Psoas muscle (tissue), 7 donors: ENCODE measurements at regions not wholly inside any gene's neighbourhood (a gene's known extent, or its start where the extent isn't known, plus 50 kb on each side); places are given as distances from the start of the nearest gene placed in this dataset.

ENCODE experiments used
- ATAC-seq, 4 donors: fragments of 200-7000 bp; cut with Tn5 transposase; one replicate each; pipeline ENCODE4 v1.9.1; 2020; ENCODE audit warnings: moderate library complexity in 3 of 4, mild to moderate bottlenecking in 2 of 4
- DNase-seq, 2 donors: peaks; one replicate each; pipeline ENCODE4 v3.0.0-alpha.2; 2020
- H3K27ac ChIP-seq: fragments of 200-600 bp; one replicate; pipeline ENCODE4 v1.8.0; 2022
- H3K27me3 ChIP-seq, 3 donors: fragments of 200-600 bp in 1 of 3; one replicate each; pipeline versions ENCODE4 v1.6.1 to v1.8.0; 2013 to 2022; ENCODE audit warnings: low read length in 2 of 3, mild to moderate bottlenecking in 2 of 3, moderate library complexity in 1 of 3; ENCODE audit not compliant: insufficient read depth in 3 of 3
- H3K36me3 ChIP-seq, 2 donors: fragments of 200-600 bp in 1 of 2; one replicate each; pipeline versions ENCODE4 v1.6.1 to v1.8.0; 2013 to 2022; ENCODE audit warnings: low read depth in 1 of 2, mild to moderate bottlenecking in 1 of 2, moderate library complexity in 1 of 2; ENCODE audit not compliant: insufficient read depth in 1 of 2
- H3K4me1 ChIP-seq: fragments of 200-600 bp; one replicate; pipeline ENCODE4 v1.8.0; 2022
- H3K4me3 ChIP-seq: fragments of 200-600 bp; one replicate; pipeline ENCODE4 v1.8.0; 2022; ENCODE audit warnings: mild to moderate bottlenecking
- H3K9me3 ChIP-seq: fragments of 200-600 bp; one replicate; pipeline ENCODE4 v1.8.0; 2022
- WGBS, 3 donors: extraction: QIAGEN DNeasy Blood & Tissue Kit; methylation state at CpG; one replicate each; pipeline versions ENCODE4 v1.1.6 to v1.1.7; 2013; 5-methylcytosine and 5-hydroxymethylcytosine counted together
- intact Hi-C, 2 donors: fragments of 100-400 bp; cut with DNase I; formaldehyde crosslinking; loops; one replicate each; pipeline versions ENCODE4 v1.11.0 to v1.14.2; 2022
- TF ChIP-seq, protein P1 (sequence below): fragments of 200-600 bp; IDR thresholded peaks from one replicate; pipeline ENCODE4 v1.8.0; 2022; ENCODE audit warnings: antibody characterized with exemption
- donor health status: healthy with polysubstance abuse.
- donor health status: DM: no; HTN: no; CAD: no; lungs with moderate emphysema.
- donor health status: Bipolar disorder and iron deficiency.
- donor health status: healthy.
- donor health status: DM: yes; HTN: yes; CAD: no.
- donor health status: DM: no; HTN: no; CAD: no.
- donor health status: DM: yes; HTN: yes; CAD: no.

DNA sequence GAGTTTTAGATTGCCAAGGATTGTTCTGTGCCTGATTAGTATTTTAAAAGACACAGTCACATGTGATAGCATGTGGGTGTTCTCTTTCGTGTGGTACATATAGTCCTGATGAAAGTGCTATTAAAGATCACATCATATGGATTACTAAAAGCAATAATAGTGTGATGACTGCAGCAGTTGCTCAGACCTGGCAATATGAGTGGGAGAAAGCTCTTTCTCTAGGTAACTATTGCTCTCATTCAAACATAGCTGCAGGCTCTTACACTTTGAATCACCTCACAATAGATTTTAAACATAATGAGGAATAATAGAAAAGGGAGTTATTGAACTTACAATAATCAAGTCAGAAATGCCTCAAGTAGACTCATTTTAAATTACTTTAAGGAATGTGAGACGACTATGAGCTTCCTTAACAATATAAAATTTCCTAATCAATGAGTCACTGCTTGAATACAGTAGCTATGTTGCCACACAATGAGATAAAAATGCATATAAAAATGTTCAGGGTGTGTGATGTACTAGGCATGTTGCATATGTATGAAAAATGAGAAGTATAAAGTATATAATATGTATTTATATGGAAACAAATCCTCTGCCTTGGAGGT lies 452.1 kb downstream of the TMX3 start:
- no peaks in the 10 kb centered on the region for H3K4me1 ChIP-seq
- 53 to 64% (median 53%) methylated on average over 2 of the region's 2 CpGs for WGBS, 3 donors
- H3K4me3 ChIP-seq = no peak overlapping the region
- no peaks in the 10 kb centered on the region for H3K9me3 ChIP-seq
- H3K27ac ChIP-seq = no peak overlapping the region
- intact Hi-C loops = no loop called here
- DNase-seq (no peak), ATAC-seq (no peak)
- no peaks in the 10 kb centered on the region for H3K27me3 ChIP-seq
- no peaks in the 10 kb centered on the region for H3K36me3 ChIP-seq
- TF ChIP-seq, protein P1, sequence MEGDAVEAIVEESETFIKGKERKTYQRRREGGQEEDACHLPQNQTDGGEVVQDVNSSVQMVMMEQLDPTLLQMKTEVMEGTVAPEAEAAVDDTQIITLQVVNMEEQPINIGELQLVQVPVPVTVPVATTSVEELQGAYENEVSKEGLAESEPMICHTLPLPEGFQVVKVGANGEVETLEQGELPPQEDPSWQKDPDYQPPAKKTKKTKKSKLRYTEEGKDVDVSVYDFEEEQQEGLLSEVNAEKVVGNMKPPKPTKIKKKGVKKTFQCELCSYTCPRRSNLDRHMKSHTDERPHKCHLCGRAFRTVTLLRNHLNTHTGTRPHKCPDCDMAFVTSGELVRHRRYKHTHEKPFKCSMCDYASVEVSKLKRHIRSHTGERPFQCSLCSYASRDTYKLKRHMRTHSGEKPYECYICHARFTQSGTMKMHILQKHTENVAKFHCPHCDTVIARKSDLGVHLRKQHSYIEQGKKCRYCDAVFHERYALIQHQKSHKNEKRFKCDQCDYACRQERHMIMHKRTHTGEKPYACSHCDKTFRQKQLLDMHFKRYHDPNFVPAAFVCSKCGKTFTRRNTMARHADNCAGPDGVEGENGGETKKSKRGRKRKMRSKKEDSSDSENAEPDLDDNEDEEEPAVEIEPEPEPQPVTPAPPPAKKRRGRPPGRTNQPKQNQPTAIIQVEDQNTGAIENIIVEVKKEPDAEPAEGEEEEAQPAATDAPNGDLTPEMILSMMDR = no peak

DNA sequence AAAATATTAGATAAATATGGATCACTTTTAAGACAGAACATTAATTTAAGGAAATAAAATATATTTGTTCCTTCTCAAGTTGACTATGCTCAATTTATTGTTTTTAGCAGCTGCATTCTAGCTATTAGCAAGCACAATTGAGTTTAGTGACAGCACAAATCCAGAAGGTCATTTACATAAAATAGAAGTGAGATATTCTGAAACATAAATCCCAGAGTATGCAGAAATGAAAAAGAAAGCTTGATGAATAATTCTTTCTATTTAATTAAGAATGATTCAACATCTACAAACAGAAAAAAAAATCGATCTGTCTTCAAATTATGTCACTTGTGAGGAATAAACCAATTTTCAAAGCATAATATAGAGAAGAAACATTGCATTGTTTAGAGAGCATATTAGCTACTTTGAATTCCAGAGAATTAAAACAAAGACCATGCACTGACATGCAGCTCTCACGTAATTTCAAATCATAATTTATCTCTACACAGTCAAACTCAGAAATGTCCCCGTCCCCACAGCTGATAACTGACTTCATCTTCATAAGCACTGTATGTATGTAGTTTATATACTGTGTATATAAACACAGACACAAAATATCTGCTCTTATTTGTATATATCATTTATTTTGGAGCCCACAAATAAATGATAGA lies 458.4 kb downstream of the TMX3 start:
- ATAC-seq (no peak), DNase-seq (no peak)
- Histone ChIP-seq H3K9me3 (no peaks in the 10 kb centered on the region), H3K27me3 (no peaks in the 10 kb centered on the region), H3K27ac (no peak overlapping the region), H3K36me3 (no peaks in the 10 kb centered on the region), H3K4me1 (no peaks in the 10 kb centered on the region), H3K4me3 (no peak overlapping the region)
- TF ChIP-seq, protein P1 = no peak
- intact Hi-C loops = no loop called here
- WGBS, 3 donors = 39 to 57% (median 44%) methylated on average over 3 of the region's 3 CpGs

DNA sequence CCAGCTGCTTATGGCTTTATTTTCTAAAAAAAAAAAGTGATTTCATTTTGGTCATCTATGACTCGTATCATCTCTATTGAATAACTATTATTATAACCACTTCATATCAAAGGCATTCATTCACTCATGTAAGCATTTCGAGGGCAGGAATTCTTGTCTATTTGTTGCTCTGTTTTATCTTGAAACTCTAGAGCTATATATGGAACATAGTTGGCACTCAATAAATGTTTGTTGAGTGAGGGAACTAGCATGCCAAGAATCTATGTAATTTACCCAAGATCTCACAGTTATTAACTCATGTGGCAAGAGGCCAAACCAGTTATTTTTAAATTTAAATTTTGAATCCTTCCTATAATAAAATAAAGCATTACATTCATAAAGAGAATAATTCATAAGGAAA lies 470.1 kb downstream of the TMX3 start:
- intact Hi-C loops = no loop called here
- no peak overlapping the region for H3K27ac ChIP-seq
- no peaks in the 10 kb centered on the region for H3K4me1 ChIP-seq
- DNase-seq (no peak), ATAC-seq (no peak)
- 53 to 76% (median 68%) methylated on average over 2 of the region's 2 CpGs for WGBS, 3 donors
- H3K4me3 ChIP-seq = no peak overlapping the region
- H3K36me3 ChIP-seq = no peaks in the 10 kb centered on the region
- H3K9me3 ChIP-seq = no peaks in the 10 kb centered on the region
- TF ChIP-seq, protein P1 = no peak
- no peaks in the 10 kb centered on the region for H3K27me3 ChIP-seq

DNA sequence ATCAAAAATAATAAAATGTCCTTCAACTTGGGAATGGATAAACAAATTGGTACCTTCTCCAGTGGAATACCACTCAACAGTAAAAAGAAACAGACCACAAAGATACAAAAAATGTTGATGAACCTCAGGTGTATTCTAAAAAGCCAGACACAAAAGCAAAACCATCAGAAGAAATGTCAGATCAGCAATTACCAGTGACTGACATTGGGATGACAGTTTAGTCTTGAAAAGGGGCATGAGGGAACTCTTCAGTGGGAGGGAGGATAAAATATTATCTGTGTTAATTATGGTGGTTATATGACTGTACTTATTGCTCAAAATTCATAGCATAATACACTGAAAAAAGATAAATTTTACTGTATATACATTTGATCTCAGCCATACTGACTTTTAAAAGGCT lies 473.0 kb downstream of the TMX3 start:
- Histone ChIP-seq H3K4me3 (no peak overlapping the region), H3K27me3 (no peaks in the 10 kb centered on the region), H3K9me3 (no peaks in the 10 kb centered on the region), H3K36me3 (no peaks in the 10 kb centered on the region), H3K27ac (no peak overlapping the region), H3K4me1 (no peaks in the 10 kb centered on the region)
- TF ChIP-seq, protein P1 = no peak
- no peak for ATAC-seq
- DNase-seq = no peak
- intact Hi-C loops = no loop called here

DNA sequence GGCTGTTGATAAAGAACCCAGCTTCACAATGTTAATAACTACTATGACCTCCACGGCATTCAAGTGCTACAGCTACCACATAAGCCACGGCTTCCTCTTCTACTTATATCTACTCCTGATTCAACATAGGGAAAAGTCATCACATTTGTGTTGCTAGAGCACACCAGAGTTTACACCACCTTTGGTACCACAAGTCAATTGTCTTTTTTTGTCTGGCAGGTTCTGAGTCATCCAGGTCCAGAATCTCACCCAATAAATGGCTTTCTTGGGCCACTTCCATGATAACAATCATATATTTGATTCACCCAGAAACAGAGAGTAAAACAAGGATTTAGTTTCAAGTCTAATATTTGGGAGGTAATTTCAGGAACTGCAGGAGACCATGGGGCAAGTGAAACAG lies 480.2 kb downstream of the TMX3 start:
- intact Hi-C loops = no loop called here
- H3K27me3 ChIP-seq = no peaks in the 10 kb centered on the region
- H3K27ac ChIP-seq = no peak overlapping the region
- TF ChIP-seq, protein P1 = no peak
- no peak overlapping the region for H3K4me3 ChIP-seq
- H3K36me3 ChIP-seq = no peaks in the 10 kb centered on the region
- H3K4me1 ChIP-seq = no peaks in the 10 kb centered on the region
- DNase-seq (no peak), ATAC-seq (no peak)
- H3K9me3 ChIP-seq = no peaks in the 10 kb centered on the region
- WGBS, 3 donors = 34 to 94% (median 38%) methylated on average over 2 of the region's 2 CpGs
